ENCODE measurements at regions not wholly inside any gene's neighbourhood (a gene's known extent, or its start where the extent isn't known, plus 50 kb on each side); places are given as distances from the start of the nearest gene placed in this dataset.
"Not testable (repeated sequence)": the region's sequence is repeated elsewhere in the genome, so short reads cannot be mapped to it uniquely, and the experiment has no call there.

- H4K91ac ChIP-seq (ENCODE audit: low read length): no peak overlapping the region
- no peaks in the 10 kb centered on the region for H3K79me1 ChIP-seq (replicated peaks; ENCODE audit: low read length, poor library complexity, severe bottlenecking)
- H2BK15ac ChIP-seq (ENCODE audit: low read depth, poor library complexity, severe bottlenecking): no peak overlapping the region
- H2BK5ac ChIP-seq (ENCODE audit: low read depth, low read length, poor library complexity, severe bottlenecking): no peak overlapping the region
- no peak overlapping the region for H3K4me2 ChIP-seq (ENCODE audit: low read length, poor library complexity, severe bottlenecking)
- H2BK12ac ChIP-seq (ENCODE audit: low read length in 2 of 2): no peak overlapping the region
- no peak overlapping the region for H2BK120ac ChIP-seq (ENCODE audit: low read depth, low read length)
- H3K9me3 ChIP-seq (ENCODE audit: control insufficient read depth, low read length): no peaks in the 10 kb centered on the region
- 93% methylated on average over 3 of the region's 6 CpGs for WGBS
- H2AFZ ChIP-seq (ENCODE audit: low read depth, low read length): no peak overlapping the region
- H3K14ac ChIP-seq (ENCODE audit: low read length in 2 of 2): no peak overlapping the region
- H2AK5ac ChIP-seq (ENCODE audit: low read length, severe bottlenecking): no peak overlapping the region
- no peak overlapping the region for H3K4me3 ChIP-seq (ENCODE audit: insufficient read depth in 1 of 2, low read depth in 1 of 2, low read length in 2 of 2)
- H3K4ac ChIP-seq (ENCODE audit: low read depth in 1 of 2, low read length in 2 of 2): no peak overlapping the region
- H3K27ac ChIP-seq (ENCODE audit: low read length, poor library complexity, severe bottlenecking): no peak overlapping the region
- no peak for DNase-seq
- no peaks in the 10 kb centered on the region for H3K4me1 ChIP-seq (ENCODE audit: control insufficient read depth, insufficient read depth, low read depth, low read length)
- no peak overlapping the region for H3K23ac ChIP-seq (ENCODE audit: low read length in 2 of 2)
- H3K18ac ChIP-seq (ENCODE audit: low read depth in 1 of 2, low read length in 2 of 2): no peak overlapping the region
- H3K36me3 ChIP-seq (ENCODE audit: control insufficient read depth in 1 of 2, insufficient read depth in 2 of 2, low read depth in 1 of 2, low read length in 2 of 2): peaks cover 0 to 12% of the 10 kb centered on the region in 2 experiments
- H3K27me3 ChIP-seq (ENCODE audit: control insufficient read depth in 1 of 2, insufficient read depth in 1 of 2, low read length in 2 of 2): no peaks in the 10 kb centered on the region
- no peak overlapping the region for H3K9ac ChIP-seq (ENCODE audit: low read length)
- no peak overlapping the region for H4K8ac ChIP-seq (ENCODE audit: low read length)
These were observed 60.6 kb upstream of the CRYM start for GRCh38 chr16:21338537-21339268.

- H4K8ac ChIP-seq (ENCODE audit: low read length): no peak overlapping the region
- no peak overlapping the region for H2BK12ac ChIP-seq (ENCODE audit: low read length in 2 of 2)
- no peaks in the 10 kb centered on the region for H3K4me1 ChIP-seq (ENCODE audit: control insufficient read depth, insufficient read depth, low read depth, low read length)
- no peak overlapping the region for H3K27ac ChIP-seq (ENCODE audit: low read length, poor library complexity, severe bottlenecking)
- H3K79me1 ChIP-seq (replicated peaks; ENCODE audit: low read length, poor library complexity, severe bottlenecking): no peaks in the 10 kb centered on the region
- no peak overlapping the region for H4K91ac ChIP-seq (ENCODE audit: low read length)
- no CpG with 5 or more reads among the region's 2 CpGs for WGBS
- no peaks in the 10 kb centered on the region for H3K9me3 ChIP-seq (ENCODE audit: control insufficient read depth, low read length)
- no peak overlapping the region for H2BK15ac ChIP-seq (ENCODE audit: low read depth, poor library complexity, severe bottlenecking)
- peaks cover 0 to 12% of the 10 kb centered on the region in 2 experiments for H3K36me3 ChIP-seq (ENCODE audit: control insufficient read depth in 1 of 2, insufficient read depth in 2 of 2, low read depth in 1 of 2, low read length in 2 of 2)
- H3K4me3 ChIP-seq (ENCODE audit: insufficient read depth in 1 of 2, low read depth in 1 of 2, low read length in 2 of 2): peak overlapping the region in 1 of 2 experiments; percentile 6
- H3K23ac ChIP-seq (ENCODE audit: low read length in 2 of 2): no peak overlapping the region
- no peak overlapping the region for H2AK5ac ChIP-seq (ENCODE audit: low read length, severe bottlenecking)
- H3K18ac ChIP-seq (ENCODE audit: low read depth in 1 of 2, low read length in 2 of 2): no peak overlapping the region
- no peak overlapping the region for H3K4me2 ChIP-seq (ENCODE audit: low read length, poor library complexity, severe bottlenecking)
- no peak overlapping the region for H3K14ac ChIP-seq (ENCODE audit: low read length in 2 of 2)
- H3K9ac ChIP-seq (ENCODE audit: low read length): peak overlapping the region; percentile 67
- H3K4ac ChIP-seq (ENCODE audit: low read depth in 1 of 2, low read length in 2 of 2): no peak overlapping the region
- no peak overlapping the region for H2BK120ac ChIP-seq (ENCODE audit: low read depth, low read length)
- no peak overlapping the region for H2BK5ac ChIP-seq (ENCODE audit: low read depth, low read length, poor library complexity, severe bottlenecking)
- DNase-seq: no peak
- no peak overlapping the region for H2AFZ ChIP-seq (ENCODE audit: low read depth, low read length)
- H3K27me3 ChIP-seq (ENCODE audit: control insufficient read depth in 1 of 2, insufficient read depth in 1 of 2, low read length in 2 of 2): no peaks in the 10 kb centered on the region
These were observed 58.1 kb upstream of the CRYM start for GRCh38 chr16:21336231-21336630.

- H3K14ac ChIP-seq (ENCODE audit: low read length in 2 of 2); DNase-seq; H2BK15ac ChIP-seq (ENCODE audit: low read depth, poor library complexity, severe bottlenecking); H3K79me1 ChIP-seq (replicated peaks; ENCODE audit: low read length, poor library complexity, severe bottlenecking); H3K9ac ChIP-seq (ENCODE audit: low read length); H2AFZ ChIP-seq (ENCODE audit: low read depth, low read length); H3K36me3 ChIP-seq (ENCODE audit: control insufficient read depth in 1 of 2, insufficient read depth in 2 of 2, low read depth in 1 of 2, low read length in 2 of 2); H3K4ac ChIP-seq (ENCODE audit: low read depth in 1 of 2, low read length in 2 of 2); H3K27ac ChIP-seq (ENCODE audit: low read length, poor library complexity, severe bottlenecking); H2BK12ac ChIP-seq (ENCODE audit: low read length in 2 of 2); H3K18ac ChIP-seq (ENCODE audit: low read depth in 1 of 2, low read length in 2 of 2); H4K8ac ChIP-seq (ENCODE audit: low read length); H3K27me3 ChIP-seq (ENCODE audit: control insufficient read depth in 1 of 2, insufficient read depth in 1 of 2, low read length in 2 of 2); H3K4me3 ChIP-seq (ENCODE audit: insufficient read depth in 1 of 2, low read depth in 1 of 2, low read length in 2 of 2); H2BK120ac ChIP-seq (ENCODE audit: low read depth, low read length); H3K23ac ChIP-seq (ENCODE audit: low read length in 2 of 2); H3K4me1 ChIP-seq (ENCODE audit: control insufficient read depth, insufficient read depth, low read depth, low read length); H4K91ac ChIP-seq (ENCODE audit: low read length); H2BK5ac ChIP-seq (ENCODE audit: low read depth, low read length, poor library complexity, severe bottlenecking); H3K4me2 ChIP-seq (ENCODE audit: low read length, poor library complexity, severe bottlenecking); H3K9me3 ChIP-seq (ENCODE audit: control insufficient read depth, low read length); H2AK5ac ChIP-seq (ENCODE audit: low read length, severe bottlenecking): not testable (repeated sequence)
- WGBS: 89% methylated on average over 17 of the region's 17 CpGs
These were observed 56.4 kb upstream of the CRYM start for GRCh38 chr16:21334188-21335146.

GRCh38 chr16:21333683-21334082, 55.6 kb upstream of the CRYM start:
- H3K23ac ChIP-seq (ENCODE audit: low read length in 2 of 2); H3K18ac ChIP-seq (ENCODE audit: low read depth in 1 of 2, low read length in 2 of 2); DNase-seq; H2BK15ac ChIP-seq (ENCODE audit: low read depth, poor library complexity, severe bottlenecking); H3K79me1 ChIP-seq (replicated peaks; ENCODE audit: low read length, poor library complexity, severe bottlenecking); H3K9me3 ChIP-seq (ENCODE audit: control insufficient read depth, low read length); H3K4me2 ChIP-seq (ENCODE audit: low read length, poor library complexity, severe bottlenecking); H3K14ac ChIP-seq (ENCODE audit: low read length in 2 of 2); H4K8ac ChIP-seq (ENCODE audit: low read length); H3K9ac ChIP-seq (ENCODE audit: low read length); H2BK120ac ChIP-seq (ENCODE audit: low read depth, low read length); H3K4me3 ChIP-seq (ENCODE audit: insufficient read depth in 1 of 2, low read depth in 1 of 2, low read length in 2 of 2); H3K36me3 ChIP-seq (ENCODE audit: control insufficient read depth in 1 of 2, insufficient read depth in 2 of 2, low read depth in 1 of 2, low read length in 2 of 2); H2AK5ac ChIP-seq (ENCODE audit: low read length, severe bottlenecking); H3K4ac ChIP-seq (ENCODE audit: low read depth in 1 of 2, low read length in 2 of 2); H2BK5ac ChIP-seq (ENCODE audit: low read depth, low read length, poor library complexity, severe bottlenecking); H4K91ac ChIP-seq (ENCODE audit: low read length); H3K4me1 ChIP-seq (ENCODE audit: control insufficient read depth, insufficient read depth, low read depth, low read length); H3K27ac ChIP-seq (ENCODE audit: low read length, poor library complexity, severe bottlenecking); H2AFZ ChIP-seq (ENCODE audit: low read depth, low read length); H2BK12ac ChIP-seq (ENCODE audit: low read length in 2 of 2); H3K27me3 ChIP-seq (ENCODE audit: control insufficient read depth in 1 of 2, insufficient read depth in 1 of 2, low read length in 2 of 2): not testable (repeated sequence)
- 93% methylated on average over 11 of the region's 11 CpGs for WGBS

Data from mesenchymal stem cell (in vitro differentiated cells and primary cell).